Large intestine (tissue), 3 donors: ENCODE measurements at regions not wholly inside any gene's neighbourhood (a gene's known extent, or its start where the extent isn't known, plus 50 kb on each side); places are given as distances from the start of the nearest gene placed in this dataset.

ENCODE experiments used
- DNase-seq, 2 donors: peaks; one replicate each; pipeline versions ENCODE4 v3.0.0 to v3.0.0-alpha.2; 2013
- H3K27ac ChIP-seq: one replicate; pipeline ENCODE4 v1.5.1; 2013; ENCODE audit warnings: low read length
- H3K27me3 ChIP-seq: 2 replicates; pipeline ENCODE4 v1.6.1; 2013; ENCODE audit warnings: low read length; ENCODE audit not compliant: control insufficient read depth, insufficient read depth
- H3K36me3 ChIP-seq: 2 replicates; pipeline ENCODE4 v1.6.1; 2013; ENCODE audit warnings: low read length; ENCODE audit not compliant: control insufficient read depth, insufficient read depth
- H3K4me1 ChIP-seq: one replicate; pipeline ENCODE4 v1.6.1; 2013; ENCODE audit warnings: low read length; ENCODE audit not compliant: control insufficient read depth, insufficient read depth
- H3K4me3 ChIP-seq: one replicate; pipeline ENCODE4 v1.5.1; 2013; ENCODE audit warnings: low read length
- H3K9me3 ChIP-seq: one replicate; pipeline ENCODE4 v1.6.1; 2013; ENCODE audit warnings: mild to moderate bottlenecking, low read depth, low read length, moderate library complexity; ENCODE audit not compliant: control insufficient read depth
- WGBS: methylation state at CpG from one replicate; pipeline ENCODE4 v1.1.5; 2013; ENCODE audit warnings: low lambda C conversion rate; ENCODE audit not compliant: insufficient coverage; 5-methylcytosine and 5-hydroxymethylcytosine counted together

DNA sequence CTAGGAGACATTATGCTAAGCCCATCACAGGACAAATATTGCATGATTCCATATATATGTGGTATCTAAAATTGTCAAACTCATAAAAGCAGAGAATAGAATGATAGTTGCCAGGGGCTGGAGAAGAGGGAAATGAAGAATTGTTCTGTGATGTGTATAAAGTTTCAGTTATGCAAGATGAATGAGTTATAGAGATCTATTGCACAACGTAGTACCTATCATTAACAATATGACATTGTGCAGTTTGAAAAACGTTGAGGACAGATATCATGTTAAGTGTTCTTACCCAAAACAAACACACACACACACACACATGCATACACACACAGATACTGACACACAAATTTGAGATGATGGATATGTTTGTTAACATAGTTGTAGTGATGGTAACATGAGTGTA is 871.6 kb upstream of the GOT2 start:
- no CpG with 5 or more reads among the region's 2 CpGs for WGBS
- H3K4me3 ChIP-seq: no peak overlapping the region
- H3K36me3 ChIP-seq: no peaks in the 10 kb centered on the region
- no peaks in the 10 kb centered on the region for H3K27me3 ChIP-seq
- no peak overlapping the region for H3K27ac ChIP-seq
- DNase-seq: no peak
- H3K9me3 ChIP-seq: no peaks in the 10 kb centered on the region
- H3K4me1 ChIP-seq: no peaks in the 10 kb centered on the region

DNA sequence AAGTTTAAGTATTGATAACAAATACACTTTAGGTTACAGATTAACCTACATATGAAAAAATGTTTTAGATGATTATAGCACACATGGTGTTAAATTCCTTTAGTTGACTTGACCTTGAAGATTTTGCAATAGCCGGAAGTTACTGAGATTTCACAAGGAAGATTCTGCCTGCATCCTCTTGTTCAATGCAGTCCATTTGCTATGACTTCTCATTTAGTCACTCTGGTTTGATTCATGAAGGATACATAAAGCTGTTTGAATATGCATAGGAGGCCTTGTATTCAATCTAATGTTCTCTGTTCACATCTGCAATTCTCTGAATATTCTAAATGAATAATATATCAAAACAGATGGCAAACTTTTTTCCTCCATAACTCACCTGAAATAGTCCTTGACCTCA is 870.2 kb upstream of the GOT2 start:
- H3K9me3 ChIP-seq: no peaks in the 10 kb centered on the region
- 29% methylated on average over 1 of the region's 1 CpG for WGBS
- H3K4me1 ChIP-seq: no peaks in the 10 kb centered on the region
- no peak overlapping the region for H3K27ac ChIP-seq
- no peak overlapping the region for H3K4me3 ChIP-seq
- DNase-seq: no peak
- H3K36me3 ChIP-seq: no peaks in the 10 kb centered on the region
- no peaks in the 10 kb centered on the region for H3K27me3 ChIP-seq

DNA sequence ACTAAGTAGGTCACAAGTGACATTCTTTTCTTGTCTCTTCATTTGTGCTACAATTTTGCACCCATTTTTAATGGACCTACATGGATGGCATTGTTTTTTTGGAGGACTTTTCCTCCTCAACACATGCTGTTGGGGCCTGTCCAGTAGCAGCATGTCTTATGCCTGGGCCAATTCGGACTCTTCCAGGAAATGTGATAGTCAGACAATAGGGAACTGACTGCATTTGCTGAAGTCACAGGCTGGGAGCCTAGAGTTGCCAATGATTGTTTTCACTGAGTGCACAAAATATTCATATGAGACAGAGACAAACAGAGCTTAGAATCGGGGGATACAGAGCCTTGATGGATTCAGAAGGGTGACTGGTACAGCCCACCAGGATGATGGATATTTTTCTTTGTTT is 867.3 kb upstream of the GOT2 start:
- 100% methylated on average over 1 of the region's 2 CpGs for WGBS
- no peaks in the 10 kb centered on the region for H3K27me3 ChIP-seq
- no peak for DNase-seq

DNA sequence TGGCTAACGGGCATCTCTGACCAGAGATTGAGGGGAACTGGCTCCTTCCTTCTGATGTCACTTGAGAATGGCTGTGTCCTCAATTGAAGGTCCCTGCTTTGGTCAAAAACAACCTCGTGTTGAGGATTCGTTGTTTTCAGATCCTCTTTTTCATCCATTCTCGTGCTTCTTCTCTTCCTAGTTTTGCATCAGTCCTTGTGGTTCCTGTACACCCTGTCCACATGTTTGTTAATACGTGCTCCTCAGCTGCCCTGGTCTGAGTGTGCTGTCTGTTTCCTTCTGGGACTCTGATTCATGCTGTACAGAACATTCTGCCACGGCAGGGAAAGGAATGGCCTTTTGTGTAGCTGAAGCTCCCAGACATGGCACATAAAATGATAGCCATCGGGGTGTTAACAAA is 863.2 kb upstream of the GOT2 start:
- Histone ChIP-seq H3K36me3 (no peaks in the 10 kb centered on the region), H3K4me1 (no peaks in the 10 kb centered on the region), H3K27ac (no peak overlapping the region), H3K27me3 (no peaks in the 10 kb centered on the region), H3K9me3 (no peaks in the 10 kb centered on the region), H3K4me3 (no peak overlapping the region)
- no CpG with 5 or more reads among the region's 7 CpGs for WGBS
- no peak for DNase-seq

More for the DNA sequence above, 867.3 kb upstream of the GOT2 start:
- no peak overlapping the region for H3K27ac ChIP-seq
- H3K36me3 ChIP-seq: no peaks in the 10 kb centered on the region
- H3K4me1 ChIP-seq: no peaks in the 10 kb centered on the region
- no peak overlapping the region for H3K4me3 ChIP-seq
- H3K9me3 ChIP-seq: no peaks in the 10 kb centered on the region

DNA sequence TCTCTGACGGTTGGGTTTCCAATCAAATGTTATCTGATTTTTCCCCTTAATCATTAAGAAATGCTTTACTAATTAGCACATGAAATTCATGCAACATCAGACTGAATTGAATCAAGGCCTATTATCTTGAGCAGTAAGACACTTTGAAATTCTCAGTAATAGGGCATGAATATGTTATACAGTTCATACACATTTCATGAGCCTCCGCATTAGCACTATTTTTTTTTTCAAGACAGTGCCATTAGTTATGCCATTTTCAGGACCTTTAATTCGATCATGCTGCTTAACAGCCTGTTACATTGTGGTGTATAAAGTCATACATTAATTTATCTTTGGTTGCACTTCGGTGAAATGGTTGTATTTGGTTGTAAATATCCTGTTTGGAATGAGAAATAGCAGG is 862.6 kb upstream of the GOT2 start:
- WGBS: 100% methylated on average over 1 of the region's 4 CpGs
- DNase-seq: no peak
- no peak overlapping the region for H3K27ac ChIP-seq
- no peaks in the 10 kb centered on the region for H3K27me3 ChIP-seq
- no peak overlapping the region for H3K4me3 ChIP-seq
- no peaks in the 10 kb centered on the region for H3K9me3 ChIP-seq
- H3K4me1 ChIP-seq: no peaks in the 10 kb centered on the region
- no peaks in the 10 kb centered on the region for H3K36me3 ChIP-seq

DNA sequence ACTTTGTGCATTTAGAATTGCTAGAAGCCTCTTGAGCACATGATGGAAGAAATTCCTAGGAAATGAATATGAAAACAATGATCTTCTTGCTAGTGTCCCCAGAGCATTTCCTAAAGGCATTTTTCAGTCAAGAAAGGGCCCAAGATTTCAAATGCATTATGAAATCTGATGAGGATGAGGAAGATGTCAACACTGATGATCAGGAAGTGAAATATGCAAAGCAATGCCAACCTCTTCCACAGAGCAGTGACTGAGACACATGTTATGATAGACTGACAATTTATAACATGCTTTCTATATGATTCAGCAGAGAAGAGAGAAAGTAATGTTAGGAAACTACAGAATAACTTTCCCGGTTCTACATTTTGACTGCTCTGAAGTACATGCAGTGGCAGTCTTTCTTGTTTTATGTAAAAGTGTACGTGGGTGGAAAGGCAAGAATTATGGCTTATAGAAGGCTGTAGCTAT is 859.1 kb upstream of the GOT2 start:
- H3K9me3 ChIP-seq: no peaks in the 10 kb centered on the region
- WGBS: 81% methylated on average over 2 of the region's 2 CpGs
- H3K27ac ChIP-seq: no peak overlapping the region
- no peaks in the 10 kb centered on the region for H3K36me3 ChIP-seq
- no peaks in the 10 kb centered on the region for H3K27me3 ChIP-seq
- no peak for DNase-seq
- no peaks in the 10 kb centered on the region for H3K4me1 ChIP-seq
- no peak overlapping the region for H3K4me3 ChIP-seq

DNA sequence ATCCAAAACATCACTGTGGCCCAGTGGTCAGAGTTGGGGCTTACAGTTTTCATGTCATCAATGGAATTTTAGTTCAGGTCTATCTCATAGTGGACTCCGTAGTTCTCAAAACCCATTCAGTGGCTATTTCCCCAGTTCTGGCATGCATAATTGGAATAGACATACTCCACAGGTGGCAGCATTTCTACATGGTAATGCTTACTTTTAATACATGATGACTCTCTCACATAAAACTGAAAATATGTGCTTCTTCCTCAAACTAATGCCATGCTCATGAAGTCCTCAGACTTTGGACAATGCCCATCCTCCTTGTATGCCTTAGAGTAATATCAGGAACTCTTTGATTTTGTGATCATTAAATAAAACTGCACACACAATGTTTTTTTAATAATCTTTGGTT is 857.4 kb upstream of the GOT2 start:
- Histone ChIP-seq H3K27me3 (no peaks in the 10 kb centered on the region), H3K27ac (no peak overlapping the region), H3K36me3 (no peaks in the 10 kb centered on the region), H3K9me3 (no peaks in the 10 kb centered on the region), H3K4me3 (no peak overlapping the region), H3K4me1 (no peaks in the 10 kb centered on the region)
- WGBS: 100% methylated on average over 1 of the region's 1 CpG
- no peak for DNase-seq

DNA sequence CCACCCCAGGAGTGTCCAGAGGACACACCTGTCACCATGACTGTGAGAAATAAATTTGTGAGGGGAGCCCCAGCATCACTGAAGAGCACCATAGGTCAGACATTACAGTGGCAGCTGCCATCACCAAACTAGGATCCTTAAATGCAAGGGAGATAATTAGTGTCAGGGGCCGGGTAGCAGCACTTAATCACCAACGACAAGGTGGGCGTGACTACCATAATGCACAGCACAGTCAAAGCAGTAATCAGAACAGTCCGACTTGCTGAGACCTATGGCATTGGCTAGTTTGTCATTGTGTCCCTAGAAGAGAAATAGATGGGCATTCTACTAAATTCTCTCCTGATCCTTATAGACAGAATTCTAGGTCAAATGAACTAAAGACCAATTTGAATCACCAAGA is 856.7 kb upstream of the GOT2 start:
- H3K4me3 ChIP-seq: no peak overlapping the region
- no peaks in the 10 kb centered on the region for H3K27me3 ChIP-seq
- DNase-seq: no peak
- no CpG with 5 or more reads among the region's 4 CpGs for WGBS
- no peaks in the 10 kb centered on the region for H3K4me1 ChIP-seq
- no peaks in the 10 kb centered on the region for H3K36me3 ChIP-seq
- H3K9me3 ChIP-seq: no peaks in the 10 kb centered on the region
- H3K27ac ChIP-seq: no peak overlapping the region

DNA sequence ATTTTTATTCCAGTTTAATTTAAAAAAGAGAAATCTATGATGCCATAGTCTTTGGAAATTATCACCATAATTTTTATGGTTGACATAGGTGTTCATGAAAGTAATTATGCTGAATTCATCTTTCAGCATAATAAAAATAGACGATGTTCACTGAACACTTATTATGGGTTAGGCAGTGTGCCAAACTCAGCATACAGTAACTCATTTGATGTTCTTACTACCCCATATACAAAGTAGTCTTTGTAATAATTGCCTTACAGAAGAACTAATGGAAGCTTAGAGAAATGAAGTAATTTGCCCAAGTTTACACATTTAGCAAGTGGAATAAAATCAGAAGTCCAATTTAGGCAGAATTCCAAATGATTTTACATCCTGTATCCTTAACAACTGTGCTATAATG is 852.2 kb upstream of the GOT2 start:
- no peaks in the 10 kb centered on the region for H3K27me3 ChIP-seq
- H3K4me1 ChIP-seq: no peaks in the 10 kb centered on the region
- WGBS: no CpG with 5 or more reads among the region's 1 CpG
- no peak overlapping the region for H3K27ac ChIP-seq
- DNase-seq: no peak
- H3K4me3 ChIP-seq: no peak overlapping the region
- no peaks in the 10 kb centered on the region for H3K9me3 ChIP-seq
- H3K36me3 ChIP-seq: no peaks in the 10 kb centered on the region

DNA sequence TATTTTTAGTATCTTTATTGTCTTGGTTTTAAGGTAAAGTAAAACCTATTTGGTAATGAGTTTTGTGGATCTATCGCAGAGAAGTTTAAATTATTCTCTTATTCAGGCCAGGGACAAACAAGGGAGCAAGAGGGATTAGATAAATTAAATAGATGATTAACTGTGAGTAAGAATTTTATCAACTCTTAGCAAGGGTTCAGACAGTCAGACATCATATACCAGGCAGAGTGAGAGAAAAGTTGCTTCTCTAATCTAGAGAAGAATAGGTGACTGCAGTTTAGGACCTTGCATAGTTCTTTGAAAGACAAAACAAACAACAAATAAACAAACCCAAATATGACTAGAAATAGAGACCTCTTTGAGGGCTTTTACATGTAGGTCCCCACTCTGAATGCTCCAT is 840.2 kb upstream of the GOT2 start:
- H3K27ac ChIP-seq: no peak overlapping the region
- H3K4me1 ChIP-seq: no peaks in the 10 kb centered on the region
- no peak overlapping the region for H3K4me3 ChIP-seq
- DNase-seq: no peak
- WGBS: 100% methylated on average over 1 of the region's 1 CpG
- H3K36me3 ChIP-seq: no peaks in the 10 kb centered on the region
- no peaks in the 10 kb centered on the region for H3K9me3 ChIP-seq
- H3K27me3 ChIP-seq: no peaks in the 10 kb centered on the region

DNA sequence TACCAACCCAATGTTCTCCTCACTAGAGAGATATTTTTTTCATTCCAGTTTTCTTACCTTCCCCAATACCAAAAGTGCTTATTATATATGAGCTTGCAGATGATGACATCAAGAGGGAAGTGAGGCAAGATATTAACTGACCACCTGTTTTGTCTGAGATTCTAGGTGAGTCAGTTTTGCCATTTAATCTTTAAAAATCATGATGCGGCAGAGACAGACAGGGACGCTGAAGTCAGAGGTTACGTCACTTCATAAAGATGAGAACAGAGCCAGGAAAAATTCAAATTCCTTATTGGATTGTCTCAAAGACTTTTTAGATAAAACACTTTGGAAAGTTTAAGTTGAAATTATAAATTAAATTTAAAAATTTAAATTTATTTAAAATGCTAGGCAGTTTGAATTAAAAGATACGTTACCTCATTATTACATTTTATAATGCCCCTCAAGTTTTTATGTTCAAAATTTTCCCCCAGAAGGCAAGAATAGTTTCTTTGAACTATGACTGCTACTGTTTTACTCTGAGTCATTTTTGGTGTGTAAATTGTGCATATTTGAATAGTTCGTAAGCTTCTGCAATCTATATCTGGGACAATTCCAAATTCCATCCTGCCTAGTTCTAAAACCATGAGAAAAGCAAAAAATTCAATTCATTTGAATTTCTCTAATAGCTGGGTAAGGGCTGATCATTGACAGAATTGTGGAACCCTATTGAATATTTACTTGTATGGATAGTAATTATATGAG is 839.6 kb upstream of the GOT2 start:
- WGBS: 80% methylated on average over 2 of the region's 5 CpGs
- Histone ChIP-seq H3K27ac (no peak overlapping the region), H3K36me3 (no peaks in the 10 kb centered on the region), H3K27me3 (no peaks in the 10 kb centered on the region), H3K4me3 (no peak overlapping the region), H3K9me3 (no peaks in the 10 kb centered on the region), H3K4me1 (no peaks in the 10 kb centered on the region)
- no peak for DNase-seq
